ENCODE measurements at regions not wholly inside any gene's neighbourhood (a gene's known extent, or its start where the extent isn't known, plus 50 kb on each side); places are given as distances from the start of the nearest gene placed in this dataset.

- dilution Hi-C loops (cut with MboI; ENCODE audit: extremely low pct_ligation_motif_present, low sequenced_read_pairs), result no loop called here
- Histone ChIP-seq H3K4me1 (ENCODE audit: control insufficient read depth, extremely low read depth, insufficient read depth, low read length) (no peaks in the 10 kb centered on the region), H4K20me1 (replicated peaks; ENCODE audit: control insufficient read depth, extremely low read depth, insufficient read depth, low read length) (no peaks in the 10 kb centered on the region), H3K4me3 (replicated peaks in 1 of 3; ENCODE audit: insufficient read depth in 1 of 3, low read depth in 1 of 3, low read length in 3 of 3) (no peak overlapping the region), H3K27me3 (ENCODE audit: control insufficient read depth in 2 of 2, insufficient read depth in 2 of 2, low read length in 2 of 2) (no peaks in the 10 kb centered on the region), H3K4me2 (ENCODE audit: insufficient read depth, low read length) (no peak overlapping the region), H3K36me3 (ENCODE audit: control insufficient read depth in 2 of 2, extremely low read depth in 1 of 2, insufficient read depth in 2 of 2, low read length in 2 of 2) (no peaks in the 10 kb centered on the region), H3K9me3 (replicated peaks; ENCODE audit: control insufficient read depth, insufficient read depth, low read length) (no peaks in the 10 kb centered on the region), H3K9me1 (replicated peaks; ENCODE audit: control insufficient read depth, extremely low read depth, insufficient read depth, low read length) (no peaks in the 10 kb centered on the region), H3K79me2 (ENCODE audit: control insufficient read depth, insufficient read depth, low read length) (no peaks in the 10 kb centered on the region), H3K9ac (replicated peaks; ENCODE audit: extremely low read depth, insufficient read depth, low read length) (no peak overlapping the region), H3K27ac (ENCODE audit: insufficient read depth, low read depth, low read length) (no peak overlapping the region), H2AFZ (ENCODE audit: low read depth, low read length) (no peak overlapping the region)
- POLR2A ChIA-PET, result no interaction called here
- TF ChIP-seq EZH2 (IDR thresholded peaks at IDR 0.05; ENCODE audit: borderline replicate concordance, low read depth, low read length, severe bottlenecking) (no peak), MYC (IDR thresholded peaks at IDR 0.05; ENCODE audit: low read depth, low read length) (no peak), FOS (IDR thresholded peaks at IDR 0.05; ENCODE audit: borderline replicate concordance, insufficient read depth, low read length) (no peak), POLR2AphosphoS5 (IDR thresholded peaks at IDR 0.05; ENCODE audit: insufficient read depth, low read depth, low read length) (no peak), POLR2A (IDR thresholded peaks at IDR 0.05; ENCODE audit: low read depth, low read length) (no peak), JUN (IDR thresholded peaks at IDR 0.05; ENCODE audit: borderline replicate concordance, insufficient read depth, insufficient read length, low read depth) (no peak), GATA2 (IDR thresholded peaks at IDR 0.05; ENCODE audit: insufficient read depth, insufficient read length, low read depth, low read length) (no peak)
- TF ChIP-seq, protein P1, sequence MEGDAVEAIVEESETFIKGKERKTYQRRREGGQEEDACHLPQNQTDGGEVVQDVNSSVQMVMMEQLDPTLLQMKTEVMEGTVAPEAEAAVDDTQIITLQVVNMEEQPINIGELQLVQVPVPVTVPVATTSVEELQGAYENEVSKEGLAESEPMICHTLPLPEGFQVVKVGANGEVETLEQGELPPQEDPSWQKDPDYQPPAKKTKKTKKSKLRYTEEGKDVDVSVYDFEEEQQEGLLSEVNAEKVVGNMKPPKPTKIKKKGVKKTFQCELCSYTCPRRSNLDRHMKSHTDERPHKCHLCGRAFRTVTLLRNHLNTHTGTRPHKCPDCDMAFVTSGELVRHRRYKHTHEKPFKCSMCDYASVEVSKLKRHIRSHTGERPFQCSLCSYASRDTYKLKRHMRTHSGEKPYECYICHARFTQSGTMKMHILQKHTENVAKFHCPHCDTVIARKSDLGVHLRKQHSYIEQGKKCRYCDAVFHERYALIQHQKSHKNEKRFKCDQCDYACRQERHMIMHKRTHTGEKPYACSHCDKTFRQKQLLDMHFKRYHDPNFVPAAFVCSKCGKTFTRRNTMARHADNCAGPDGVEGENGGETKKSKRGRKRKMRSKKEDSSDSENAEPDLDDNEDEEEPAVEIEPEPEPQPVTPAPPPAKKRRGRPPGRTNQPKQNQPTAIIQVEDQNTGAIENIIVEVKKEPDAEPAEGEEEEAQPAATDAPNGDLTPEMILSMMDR (IDR thresholded peaks at IDR 0.05; ENCODE audit: extremely low read depth in 1 of 2, insufficient read depth in 1 of 2, low read depth in 1 of 2, low read length in 2 of 2), result no peak
- TF ChIP-seq, protein P2, sequence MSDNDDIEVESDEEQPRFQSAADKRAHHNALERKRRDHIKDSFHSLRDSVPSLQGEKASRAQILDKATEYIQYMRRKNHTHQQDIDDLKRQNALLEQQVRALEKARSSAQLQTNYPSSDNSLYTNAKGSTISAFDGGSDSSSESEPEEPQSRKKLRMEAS (IDR thresholded peaks at IDR 0.05; ENCODE audit: insufficient read depth, insufficient read length), result no peak
- FAIRE-seq, result no peak
- DNase-seq (ENCODE audit: low read depth, low spot score), result no peak
- intact Hi-C loops (cut with micrococcal nuclease), result no loop called here
- BruUV-seq (replicated peaks), result no TSS peak
- CTCF ChIA-PET, result no interaction called here
Observed at GRCh38 chr16:55012362-55012761, 81.7 kb downstream of the IRX5 start.

Measured in endothelial cell of umbilical vein (primary cell).